NOMO-1 treated with DMSO at 0.1 percent for 48 hours (cell line): ENCODE measurements at regions not wholly inside any gene's neighbourhood (a gene's known extent, or its start where the extent isn't known, plus 50 kb on each side); places are given as distances from the start of the nearest gene placed in this dataset.
A peak's percentile ranks its signal among the peaks of the same experiment; 100 is the strongest.

Experiments
- DNase-seq: peaks from one replicate; lab custom pipeline; 2025; ENCODE audit not compliant: unreplicated experiment; lab: John Stamatoyannopoulos, UW

GRCh38 chrX:93598076-93598475 is 75.3 kb downstream of the NAP1L3 start:
- DNase-seq = no peak

- DNase-seq = no peak
These were observed 78.6 kb downstream of the NAP1L3 start for GRCh38 chrX:93594780-93595179.

- no peak for DNase-seq
These were observed 79.4 kb downstream of the NAP1L3 start for GRCh38 chrX:93593966-93594365.

- DNase-seq = no peak
These were observed 82.0 kb downstream of the NAP1L3 start for GRCh38 chrX:93591398-93591797.

- no peak for DNase-seq
These were observed 87.7 kb downstream of the NAP1L3 start for GRCh38 chrX:93585661-93586060.

- no peak for DNase-seq
These were observed 92.7 kb downstream of the NAP1L3 start for GRCh38 chrX:93580634-93581033.

GRCh38 chrX:93538575-93538974 is 134.8 kb downstream of the NAP1L3 start:
- DNase-seq = peak; percentile 1

GRCh38 chrX:93528917-93529316 is 144.5 kb downstream of the NAP1L3 start:
- no peak for DNase-seq
